SK-N-SH (cell line): ENCODE measurements at regions not wholly inside any gene's neighbourhood (a gene's known extent, or its start where the extent isn't known, plus 50 kb on each side); places are given as distances from the start of the nearest gene placed in this dataset.

Source experiments
- CTCF ChIA-PET: fragments of 300-600, 350-600 bp; formaldehyde crosslinking; extraction: SDS; loops from one replicate; lab custom pipeline; 2021; lab: Yijun Ruan, JAX
- POLR2A ChIA-PET: fragments of 350-600 bp; sonication (Branson Sonifier 250); formaldehyde crosslinking; extraction: SDS; loops from one replicate; lab custom pipeline; 2020; ENCODE audit warnings: antibody characterized with exemption, inconsistent platforms; lab: Yijun Ruan, JAX
- DNase-seq: peaks from one replicate; pipeline ENCODE4 v3.0.0; 2012
- H2AFZ ChIP-seq: fragments of 200-600 bp; sonication (generic); 2 replicates; pipeline ENCODE4 v1.8.1; 2016; ENCODE audit warnings: antibody characterized with exemption, mild to moderate bottlenecking, low read depth
- H3F3A ChIP-seq: fragments of 200-600 bp; sonication (generic); replicated peaks from 2 replicates; pipeline ENCODE3; 2016; ENCODE audit warnings: antibody characterized with exemption, mild to moderate bottlenecking; ENCODE audit not compliant: insufficient read depth
- H3K27ac ChIP-seq, 2 experiments: fragments of 200-500 bp in 1 of 2; fragments of 200-600 bp in 1 of 2; sonication (Bioruptor generic) in 1 of 2; sonication (generic), shearing (Covaris generic) in 1 of 2; 2 replicates each; pipeline versions ENCODE4 v1.5.1 to v1.6.1; 2014 to 2016; ENCODE audit warnings: low read depth in 2 of 2, inconsistent platforms in 1 of 2, low read length in 1 of 2, mild to moderate bottlenecking in 1 of 2, mixed read lengths in 1 of 2
- H3K27me3 ChIP-seq: fragments of 200-600 bp; sonication (generic), shearing (Covaris generic); 2 replicates; pipeline ENCODE4 v1.6.1; 2016; ENCODE audit warnings: mixed run types; ENCODE audit not compliant: insufficient read depth
- H3K36me3 ChIP-seq, 2 experiments: fragments of 200-500 bp in 1 of 2; fragments of 200-600 bp in 1 of 2; sonication (Bioruptor generic) in 1 of 2; sonication (generic) in 1 of 2; replicated peaks in 1 of 2; 2 replicates each; pipeline versions ENCODE3 to v1.5.1; 2014 to 2016; ENCODE audit warnings: low read length in 1 of 2, mild to moderate bottlenecking in 1 of 2; ENCODE audit not compliant: insufficient read depth in 2 of 2, control insufficient read depth in 1 of 2
- H3K4me1 ChIP-seq, 2 experiments: fragments of 200-500 bp in 1 of 2; fragments of 200-600 bp in 1 of 2; sonication (Bioruptor generic) in 1 of 2; sonication (generic), shearing (Covaris generic) in 1 of 2; 2 replicates each; pipeline versions ENCODE4 v1.5.1 to v1.6.1; 2014 to 2016; ENCODE audit warnings: low read depth in 1 of 2, low read length in 1 of 2, mixed run types in 1 of 2; ENCODE audit not compliant: insufficient read depth in 2 of 2, control insufficient read depth in 1 of 2
- H3K4me2 ChIP-seq: fragments of 200-600 bp; sonication (generic), shearing (Covaris generic); 2 replicates; pipeline ENCODE4 v1.6.1; 2017; ENCODE audit warnings: mixed run types
- H3K4me3 ChIP-seq, 2 experiments: fragments of 200-500 bp in 1 of 2; fragments of 200-600 bp in 1 of 2; sonication (Bioruptor generic) in 1 of 2; sonication (generic), shearing (Covaris generic) in 1 of 2; 2 replicates each; pipeline versions ENCODE4 v1.5.1 to v1.8.1; 2014 to 2016; ENCODE audit warnings: low read depth in 2 of 2, inconsistent platforms in 1 of 2, low read length in 1 of 2, mild to moderate bottlenecking in 1 of 2, mixed read lengths in 1 of 2, moderate library complexity in 1 of 2
- H3K79me2 ChIP-seq: fragments of 200-600 bp; sonication (generic); 2 replicates; pipeline ENCODE4 v1.8.1; 2017; ENCODE audit warnings: mild to moderate bottlenecking; ENCODE audit not compliant: insufficient read depth
- H3K9ac ChIP-seq: fragments of 200-600 bp; sonication (generic); 2 replicates; pipeline ENCODE4 v1.6.1; 2017; ENCODE audit warnings: mixed run types
- H3K9me2 ChIP-seq: fragments of 200-600 bp; sonication (generic); 2 replicates; pipeline ENCODE4 v1.6.1; 2017; ENCODE audit warnings: mixed run types
- H3K9me3 ChIP-seq: fragments of 200-600 bp; sonication (generic); 2 replicates; pipeline ENCODE4 v1.6.1; 2017; ENCODE audit warnings: mixed run types, mild to moderate bottlenecking, moderate library complexity
- H4K20me1 ChIP-seq: fragments of 200-600 bp; sonication (generic); 2 replicates; pipeline ENCODE4 v1.6.1; 2017; ENCODE audit warnings: mild to moderate bottlenecking, mixed run types; ENCODE audit not compliant: insufficient read depth
- EP300 ChIP-seq, 2 experiments: IDR thresholded peaks; 2 replicates each; pipeline versions ENCODE4 v1.4.0 to v1.6.1; 2012; ENCODE audit warnings: borderline replicate concordance in 1 of 2, low read depth in 1 of 2, low read length in 1 of 2
- EZH2phosphoT487 ChIP-seq: fragments of 200-600 bp; sonication (generic); IDR thresholded peaks from 2 replicates; pipeline ENCODE4 v1.6.1; 2017; ENCODE audit warnings: low read depth, mixed run types, mild to moderate bottlenecking, antibody characterized with exemption, moderate library complexity, borderline replicate concordance
- FOXJ3 ChIP-seq: sonication (generic); formaldehyde crosslinking; IDR thresholded peaks from 2 replicates; pipeline ENCODE4 v1.5.1; 2020; ENCODE audit warnings: mild to moderate bottlenecking, missing genetic modification reagents
- GABPA ChIP-seq: IDR thresholded peaks from 2 replicates; pipeline ENCODE4 v1.4.0; 2012; ENCODE audit warnings: low read depth, mild to moderate bottlenecking
- GATA2 ChIP-seq: sonication (generic); formaldehyde crosslinking; IDR thresholded peaks from 2 replicates; pipeline ENCODE4 v1.5.0; 2020; ENCODE audit warnings: mild to moderate bottlenecking, missing genetic modification reagents
- IRF3 ChIP-seq: fragments of 150-350 bp; IDR thresholded peaks from 2 replicates; pipeline ENCODE4 v1.6.1; 2016; ENCODE audit warnings: mild to moderate bottlenecking, low read depth, low read length
- MAX ChIP-seq: IDR thresholded peaks from 2 replicates; pipeline ENCODE4 v1.4.0; 2012; ENCODE audit warnings: low read depth
- MXI1 ChIP-seq: IDR thresholded peaks from 2 replicates; pipeline ENCODE4 v1.6.1; 2012; ENCODE audit warnings: mild to moderate bottlenecking, low read depth, low read length, improper control_type of control experiment
- NFIC ChIP-seq: IDR thresholded peaks from 2 replicates; pipeline ENCODE4 v1.4.0; 2012; ENCODE audit warnings: borderline replicate concordance
- PBX3 ChIP-seq: IDR thresholded peaks from 2 replicates; pipeline ENCODE4; 2012
- RAD21 ChIP-seq: IDR thresholded peaks from 2 replicates; pipeline ENCODE4 v1.6.1; 2012; ENCODE audit warnings: mild to moderate bottlenecking, low read length
- RXRA ChIP-seq: IDR thresholded peaks from 2 replicates; pipeline ENCODE4 v1.4.0; 2012; ENCODE audit warnings: low read depth, mild to moderate bottlenecking, borderline replicate concordance
- SIN3A ChIP-seq: IDR thresholded peaks from 2 replicates; pipeline ENCODE4 v1.6.1; 2012; ENCODE audit warnings: low read depth, mild to moderate bottlenecking, low read length, moderate library complexity, borderline replicate concordance
- SMC3 ChIP-seq: IDR thresholded peaks from 2 replicates; pipeline ENCODE4 v1.6.1; 2012; ENCODE audit warnings: low read depth, low read length, improper control_type of control experiment
- TAF1 ChIP-seq: IDR thresholded peaks from 2 replicates; pipeline ENCODE4 v1.6.1; 2012; ENCODE audit warnings: low read depth, mild to moderate bottlenecking, low read length, moderate library complexity, borderline replicate concordance
- USF2 ChIP-seq: fragments of 150-350 bp; IDR thresholded peaks from 2 replicates; pipeline ENCODE4 v1.6.1; 2017; ENCODE audit warnings: antibody characterized with exemption, low read length, low read depth, borderline replicate concordance
- YY1 ChIP-seq: IDR thresholded peaks from 2 replicates; pipeline ENCODE4 v1.4.0; 2012; ENCODE audit warnings: low read depth, mild to moderate bottlenecking
- WGBS: methylation state at CpG from one replicate; pipeline ENCODE4 v1.1.6; 2017; ENCODE audit warnings: low lambda C conversion rate; 5-methylcytosine and 5-hydroxymethylcytosine counted together
- TF ChIP-seq, protein P1 (sequence below): fragments of 200-600 bp; sonication (generic); IDR thresholded peaks from 2 replicates; pipeline ENCODE4 v1.6.1; 2017; ENCODE audit warnings: antibody characterized with exemption, mild to moderate bottlenecking, moderate library complexity

GRCh38 chr18:40096675-40097074 is 1858.4 kb upstream of the PIK3C3 start:
- Histone ChIP-seq H3F3A (no peaks in the 10 kb centered on the region), H3K4me1 (no peaks in the 10 kb centered on the region), H3K4me2 (no peak overlapping the region), H3K27ac (no peak overlapping the region), H3K4me3 (no peak overlapping the region), H3K9ac (no peak overlapping the region), H2AFZ (no peak overlapping the region), H3K27me3 (no peaks in the 10 kb centered on the region), H3K9me3 (no peaks in the 10 kb centered on the region), H3K79me2 (no peaks in the 10 kb centered on the region), H3K9me2 (no peaks in the 10 kb centered on the region), H3K36me3 (no peaks in the 10 kb centered on the region), H4K20me1 (no peaks in the 10 kb centered on the region)
- CTCF ChIA-PET: no interaction called here
- POLR2A ChIA-PET: no interaction called here
- TF ChIP-seq EP300 (IDR thresholded peaks at IDR 0.05; ENCODE audit: borderline replicate concordance in 1 of 2, low read depth in 1 of 2, low read length in 1 of 2): no peak
- TF ChIP-seq GABPA: no peak
- no peak for TF ChIP-seq NFIC
- TF ChIP-seq PBX3: no peak
- TF ChIP-seq GATA2 (CRISPR knock-in tag): no peak
- TF ChIP-seq MXI1: no peak
- 25% methylated on average over 3 of the region's 3 CpGs for WGBS
- no peak for DNase-seq

- DNase-seq: no peak
- ChIA-PET POLR2A (no interaction called here), CTCF (no interaction called here)
- no peaks in the 10 kb centered on the region for H4K20me1 ChIP-seq
- H3K27me3 ChIP-seq: no peaks in the 10 kb centered on the region
- H2AFZ ChIP-seq: no peak overlapping the region
- no peaks in the 10 kb centered on the region for H3K36me3 ChIP-seq
- H3K79me2 ChIP-seq: no peaks in the 10 kb centered on the region
- no peaks in the 10 kb centered on the region for H3K4me1 ChIP-seq
- no peak overlapping the region for H3K4me3 ChIP-seq
- H3K27ac ChIP-seq: no peak overlapping the region
- WGBS: 10% methylated on average over 2 of the region's 2 CpGs
- TF ChIP-seq RXRA (no peak), USF2 (no peak)
- H3K9ac ChIP-seq: no peak overlapping the region
- H3F3A ChIP-seq: no peaks in the 10 kb centered on the region
- H3K9me3 ChIP-seq: no peaks in the 10 kb centered on the region
- no peak overlapping the region for H3K4me2 ChIP-seq
- H3K9me2 ChIP-seq: no peaks in the 10 kb centered on the region
These were observed 1860.6 kb upstream of the PIK3C3 start for GRCh38 chr18:40094441-40094840.

GRCh38 chr18:40088130-40088529 is 1866.9 kb upstream of the PIK3C3 start:
- Histone ChIP-seq H3K27ac (no peak overlapping the region), H3F3A (no peaks in the 10 kb centered on the region), H3K4me3 (no peak overlapping the region), H3K79me2 (no peaks in the 10 kb centered on the region), H4K20me1 (no peaks in the 10 kb centered on the region), H3K4me1 (no peaks in the 10 kb centered on the region), H3K4me2 (no peak overlapping the region), H3K9ac (no peak overlapping the region), H3K9me3 (no peaks in the 10 kb centered on the region), H3K9me2 (no peaks in the 10 kb centered on the region), H3K36me3 (no peaks in the 10 kb centered on the region), H2AFZ (no peak overlapping the region), H3K27me3 (no peaks in the 10 kb centered on the region)
- POLR2A ChIA-PET: no interaction called here
- no peak for DNase-seq
- CTCF ChIA-PET: no interaction called here
- 73% methylated on average over 3 of the region's 3 CpGs for WGBS
- no peak for TF ChIP-seq SMC3
- TF ChIP-seq MXI1: no peak
- TF ChIP-seq YY1: no peak
- TF ChIP-seq, protein P1, sequence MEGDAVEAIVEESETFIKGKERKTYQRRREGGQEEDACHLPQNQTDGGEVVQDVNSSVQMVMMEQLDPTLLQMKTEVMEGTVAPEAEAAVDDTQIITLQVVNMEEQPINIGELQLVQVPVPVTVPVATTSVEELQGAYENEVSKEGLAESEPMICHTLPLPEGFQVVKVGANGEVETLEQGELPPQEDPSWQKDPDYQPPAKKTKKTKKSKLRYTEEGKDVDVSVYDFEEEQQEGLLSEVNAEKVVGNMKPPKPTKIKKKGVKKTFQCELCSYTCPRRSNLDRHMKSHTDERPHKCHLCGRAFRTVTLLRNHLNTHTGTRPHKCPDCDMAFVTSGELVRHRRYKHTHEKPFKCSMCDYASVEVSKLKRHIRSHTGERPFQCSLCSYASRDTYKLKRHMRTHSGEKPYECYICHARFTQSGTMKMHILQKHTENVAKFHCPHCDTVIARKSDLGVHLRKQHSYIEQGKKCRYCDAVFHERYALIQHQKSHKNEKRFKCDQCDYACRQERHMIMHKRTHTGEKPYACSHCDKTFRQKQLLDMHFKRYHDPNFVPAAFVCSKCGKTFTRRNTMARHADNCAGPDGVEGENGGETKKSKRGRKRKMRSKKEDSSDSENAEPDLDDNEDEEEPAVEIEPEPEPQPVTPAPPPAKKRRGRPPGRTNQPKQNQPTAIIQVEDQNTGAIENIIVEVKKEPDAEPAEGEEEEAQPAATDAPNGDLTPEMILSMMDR: no peak
- no peak for TF ChIP-seq EZH2phosphoT487
- no peak for TF ChIP-seq IRF3
- no peak for TF ChIP-seq FOXJ3 (CRISPR knock-in tag)
- no peak for TF ChIP-seq TAF1
- no peak for TF ChIP-seq SIN3A
- TF ChIP-seq MAX: no peak
- TF ChIP-seq RAD21: no peak
